ENCODE measurements at regions not wholly inside any gene's neighbourhood (a gene's known extent, or its start where the extent isn't known, plus 50 kb on each side); places are given as distances from the start of the nearest gene placed in this dataset.

DNA sequence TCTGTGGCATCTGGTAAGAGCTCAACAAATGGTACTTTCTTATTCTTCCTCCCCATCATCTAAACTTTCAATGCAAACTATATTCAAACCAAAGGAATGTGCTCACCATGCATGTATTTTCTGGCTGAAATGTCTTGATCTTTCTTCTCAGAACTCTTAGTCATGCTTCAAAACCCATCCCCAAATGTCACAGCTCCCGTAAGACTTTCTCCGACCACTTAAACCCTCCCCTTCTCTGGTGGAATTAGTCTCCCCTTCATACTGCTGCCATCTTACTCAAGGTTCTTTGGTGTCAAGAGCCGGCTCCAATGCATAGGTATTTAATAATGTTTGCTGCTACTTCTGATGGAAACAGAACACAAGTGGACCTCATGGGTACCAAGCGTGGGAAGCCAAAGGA, 538.1 kb downstream of the MATN1 start:
- intact Hi-C loops (cut with DNase I) = no loop called here
- no peak for ATAC-seq
- Histone ChIP-seq H3K4me3 (no peak overlapping the region), H3K4me1 (no peaks in the 10 kb centered on the region), H3K36me3 (no peaks in the 10 kb centered on the region), H3K9me3 (no peaks in the 10 kb centered on the region), H3K27ac (no peak overlapping the region), H3K27me3 (peaks cover 0 to 35% (median 26%) of the 10 kb centered on the region in 7 donors)
- DNase-seq = no peak
- TF ChIP-seq, protein P1, sequence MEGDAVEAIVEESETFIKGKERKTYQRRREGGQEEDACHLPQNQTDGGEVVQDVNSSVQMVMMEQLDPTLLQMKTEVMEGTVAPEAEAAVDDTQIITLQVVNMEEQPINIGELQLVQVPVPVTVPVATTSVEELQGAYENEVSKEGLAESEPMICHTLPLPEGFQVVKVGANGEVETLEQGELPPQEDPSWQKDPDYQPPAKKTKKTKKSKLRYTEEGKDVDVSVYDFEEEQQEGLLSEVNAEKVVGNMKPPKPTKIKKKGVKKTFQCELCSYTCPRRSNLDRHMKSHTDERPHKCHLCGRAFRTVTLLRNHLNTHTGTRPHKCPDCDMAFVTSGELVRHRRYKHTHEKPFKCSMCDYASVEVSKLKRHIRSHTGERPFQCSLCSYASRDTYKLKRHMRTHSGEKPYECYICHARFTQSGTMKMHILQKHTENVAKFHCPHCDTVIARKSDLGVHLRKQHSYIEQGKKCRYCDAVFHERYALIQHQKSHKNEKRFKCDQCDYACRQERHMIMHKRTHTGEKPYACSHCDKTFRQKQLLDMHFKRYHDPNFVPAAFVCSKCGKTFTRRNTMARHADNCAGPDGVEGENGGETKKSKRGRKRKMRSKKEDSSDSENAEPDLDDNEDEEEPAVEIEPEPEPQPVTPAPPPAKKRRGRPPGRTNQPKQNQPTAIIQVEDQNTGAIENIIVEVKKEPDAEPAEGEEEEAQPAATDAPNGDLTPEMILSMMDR (IDR thresholded peaks at IDR 0.05) = no peak
- 94 to 97% methylated on average over 4 of the region's 4 CpGs for WGBS, 2 donors

DNA sequence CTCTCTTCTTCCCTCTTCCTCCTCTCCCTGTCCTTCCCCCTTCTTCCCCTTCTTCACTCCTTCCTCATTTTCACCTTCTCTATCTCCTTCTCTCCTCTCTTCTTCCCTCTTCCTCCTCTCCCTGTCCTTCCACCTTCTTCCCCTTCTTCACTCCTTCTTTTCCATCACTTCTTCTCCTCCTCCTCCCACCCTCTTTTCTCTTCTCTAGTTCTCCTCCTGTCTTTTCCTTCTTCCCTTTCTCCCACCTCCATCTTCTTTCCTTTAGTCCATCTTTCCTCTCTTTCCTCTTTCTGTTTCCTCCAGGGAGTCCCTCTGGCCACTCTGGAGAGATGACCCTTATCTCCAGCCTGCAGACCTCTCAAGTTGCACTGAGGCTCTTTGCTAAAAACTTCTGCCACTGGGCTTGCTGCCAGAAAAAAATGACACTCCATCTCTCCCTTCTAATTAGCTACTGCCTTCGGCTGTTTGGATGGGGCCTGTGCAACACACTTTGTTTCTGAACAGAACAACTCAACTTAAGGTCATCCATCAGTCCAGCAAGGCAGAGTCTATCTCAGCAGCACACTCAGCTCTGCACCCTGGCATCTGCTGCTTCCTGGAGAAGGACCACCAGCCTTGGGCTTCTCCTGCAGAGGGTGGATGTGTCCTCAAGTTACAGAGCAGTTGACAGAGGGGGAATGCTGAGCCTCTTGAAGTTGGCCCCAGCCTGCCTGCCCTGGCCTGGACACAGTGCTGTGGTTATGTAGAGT, 538.8 kb downstream of the MATN1 start:
- 33 to 34% methylated on average over 1 of the region's 1 CpG for WGBS, 2 donors
- no peak for DNase-seq
- H3K4me1 ChIP-seq = no peaks in the 10 kb centered on the region
- no peak overlapping the region for H3K4me3 ChIP-seq
- H3K27me3 ChIP-seq = peaks cover 0 to 37% (median 26%) of the 10 kb centered on the region in 7 donors
- TF ChIP-seq, protein P1 (IDR thresholded peaks at IDR 0.05) = no peak
- intact Hi-C loops (cut with DNase I) = no loop called here
- no peaks in the 10 kb centered on the region for H3K36me3 ChIP-seq
- H3K27ac ChIP-seq = no peak overlapping the region
- H3K9me3 ChIP-seq = no peaks in the 10 kb centered on the region
- ATAC-seq = no peak

DNA sequence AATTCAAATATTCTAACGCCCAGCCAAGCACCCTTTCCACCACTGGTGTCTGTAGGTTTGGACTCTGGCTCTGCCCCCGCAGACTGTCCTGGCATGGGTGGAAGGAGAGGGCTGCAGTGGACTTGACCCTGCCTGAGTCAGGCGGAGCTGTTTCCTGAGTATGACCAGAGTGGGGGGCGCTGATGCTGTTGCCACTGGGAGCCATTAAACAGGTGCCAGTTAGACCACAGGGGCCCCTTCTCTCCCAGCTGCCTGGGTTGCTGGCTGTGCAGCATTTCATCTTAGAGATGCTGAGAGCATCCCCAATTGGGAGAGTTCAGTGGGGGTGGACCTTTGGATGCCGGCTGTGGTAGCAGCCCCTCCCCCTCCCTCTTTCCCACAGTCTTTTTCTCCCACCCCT, 539.5 kb downstream of the MATN1 start:
- peaks cover 0 to 3% (median 0%) of the 10 kb centered on the region in 11 donors for H3K9me3 ChIP-seq
- H3K4me1 ChIP-seq = no peaks in the 10 kb centered on the region
- no peak overlapping the region for H3K4me3 ChIP-seq
- H3K27me3 ChIP-seq = peaks cover 0 to 37% (median 26%) of the 10 kb centered on the region in 7 donors
- TF ChIP-seq, protein P1 (IDR thresholded peaks at IDR 0.05) = no peak
- 71 to 76% methylated on average over 5 of the region's 5 CpGs for WGBS, 2 donors
- H3K27ac ChIP-seq = no peak overlapping the region
- no peak for DNase-seq
- ATAC-seq = no peak
- intact Hi-C loops (cut with DNase I) = no loop called here
- H3K36me3 ChIP-seq = no peaks in the 10 kb centered on the region

DNA sequence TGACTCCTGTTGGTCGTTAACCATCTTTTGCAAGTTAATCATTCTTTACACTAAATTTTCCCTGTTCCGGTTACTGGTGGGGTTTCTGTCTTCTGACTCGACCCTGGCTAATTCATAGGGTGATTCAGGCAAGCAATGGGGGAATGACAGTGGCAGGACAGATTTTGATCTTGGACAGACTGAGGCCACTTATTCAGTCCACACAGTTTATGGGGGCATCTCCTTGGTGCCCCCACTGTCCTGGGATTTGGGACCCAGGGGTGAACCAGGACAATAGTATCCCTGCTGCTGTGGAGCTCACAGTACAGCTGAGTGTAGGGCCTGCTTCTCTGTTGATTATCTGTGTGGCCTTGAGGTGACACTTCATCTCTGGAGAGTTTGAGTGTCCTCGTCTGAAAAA, 540.4 kb downstream of the MATN1 start:
- 80 to 87% methylated on average over 4 of the region's 4 CpGs for WGBS, 2 donors
- intact Hi-C loops (cut with DNase I) = no loop called here

More for the DNA sequence above, 540.4 kb downstream of the MATN1 start:
- DNase-seq (no peak), ATAC-seq (no peak)
- Histone ChIP-seq H3K27ac (no peak overlapping the region), H3K27me3 (peaks cover 0 to 41% (median 23%) of the 10 kb centered on the region in 7 donors), H3K9me3 (peaks cover 0 to 7% (median 0%) of the 10 kb centered on the region in 11 donors), H3K4me3 (no peak overlapping the region), H3K36me3 (no peaks in the 10 kb centered on the region), H3K4me1 (no peaks in the 10 kb centered on the region)
- TF ChIP-seq, protein P1 (IDR thresholded peaks at IDR 0.05) = no peak

All from heart right ventricle (tissue), 16 donors.